ENCODE measurements at regions not wholly inside any gene's neighbourhood (a gene's known extent, or its start where the extent isn't known, plus 50 kb on each side); places are given as distances from the start of the nearest gene placed in this dataset.

DNA sequence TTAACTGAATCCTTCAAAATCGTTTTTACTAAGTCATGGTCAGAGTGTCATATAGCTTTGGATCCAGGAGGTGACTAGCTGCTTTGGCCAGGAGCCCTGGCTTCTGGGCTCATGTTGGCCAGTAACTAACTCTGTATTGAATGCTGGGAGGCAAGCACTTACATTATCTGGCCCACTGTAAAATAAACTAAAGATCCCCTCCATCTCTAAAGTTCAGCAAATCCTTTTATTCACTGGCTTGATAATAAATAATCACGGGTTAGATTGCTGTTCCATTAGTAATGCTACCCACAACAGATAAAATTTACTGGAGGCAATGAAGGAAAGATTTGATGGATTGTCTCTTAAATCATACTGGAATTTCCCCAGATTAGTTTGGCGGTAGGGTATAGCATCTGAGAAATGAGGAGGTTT lies 382.2 kb upstream of the TLE4 start:
- H3K4me1 ChIP-seq = no peaks in the 10 kb centered on the region
- H3K36me3 ChIP-seq = no peaks in the 10 kb centered on the region
- no peaks in the 10 kb centered on the region for H3K9me3 ChIP-seq
- TF ChIP-seq POLR2A (IDR thresholded peaks at IDR 0.05) (no peak), POLR2AphosphoS5 (IDR thresholded peaks at IDR 0.05) (no peak)
- TF ChIP-seq, protein P1, sequence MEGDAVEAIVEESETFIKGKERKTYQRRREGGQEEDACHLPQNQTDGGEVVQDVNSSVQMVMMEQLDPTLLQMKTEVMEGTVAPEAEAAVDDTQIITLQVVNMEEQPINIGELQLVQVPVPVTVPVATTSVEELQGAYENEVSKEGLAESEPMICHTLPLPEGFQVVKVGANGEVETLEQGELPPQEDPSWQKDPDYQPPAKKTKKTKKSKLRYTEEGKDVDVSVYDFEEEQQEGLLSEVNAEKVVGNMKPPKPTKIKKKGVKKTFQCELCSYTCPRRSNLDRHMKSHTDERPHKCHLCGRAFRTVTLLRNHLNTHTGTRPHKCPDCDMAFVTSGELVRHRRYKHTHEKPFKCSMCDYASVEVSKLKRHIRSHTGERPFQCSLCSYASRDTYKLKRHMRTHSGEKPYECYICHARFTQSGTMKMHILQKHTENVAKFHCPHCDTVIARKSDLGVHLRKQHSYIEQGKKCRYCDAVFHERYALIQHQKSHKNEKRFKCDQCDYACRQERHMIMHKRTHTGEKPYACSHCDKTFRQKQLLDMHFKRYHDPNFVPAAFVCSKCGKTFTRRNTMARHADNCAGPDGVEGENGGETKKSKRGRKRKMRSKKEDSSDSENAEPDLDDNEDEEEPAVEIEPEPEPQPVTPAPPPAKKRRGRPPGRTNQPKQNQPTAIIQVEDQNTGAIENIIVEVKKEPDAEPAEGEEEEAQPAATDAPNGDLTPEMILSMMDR (IDR thresholded peaks at IDR 0.05) = no peak
- H3K27ac ChIP-seq = no peak overlapping the region
- DNase-seq (ENCODE audit: low spot score in 2 of 2) = no peak
- intact Hi-C loops (cut with DNase I; ENCODE audit: low total_unique reads) = no loop called here
- no peaks in the 10 kb centered on the region for H3K27me3 ChIP-seq
- H3K4me3 ChIP-seq = no peak overlapping the region

DNA sequence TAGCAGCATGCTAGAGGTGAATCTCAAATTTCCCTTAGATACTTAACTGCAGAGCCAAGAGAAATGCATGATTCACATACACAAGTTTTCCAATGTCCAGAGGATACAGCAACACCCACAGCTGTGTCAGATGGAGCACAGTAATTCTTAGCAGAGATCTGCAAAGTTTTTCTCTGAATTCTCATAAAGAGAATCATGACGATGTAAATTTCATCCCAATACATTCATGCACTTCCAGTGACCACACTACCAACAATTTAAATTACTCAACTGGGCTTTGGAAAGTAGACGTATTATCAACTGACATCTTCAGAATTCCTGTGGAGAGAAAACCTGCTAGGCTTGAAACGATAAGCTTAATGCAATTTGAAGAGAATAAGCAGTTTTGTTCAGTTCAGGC lies 378.8 kb upstream of the TLE4 start:
- no peaks in the 10 kb centered on the region for H3K9me3 ChIP-seq
- DNase-seq (ENCODE audit: low spot score in 2 of 2) = no peak
- H3K27ac ChIP-seq = no peak overlapping the region
- no peaks in the 10 kb centered on the region for H3K27me3 ChIP-seq
- intact Hi-C loops (cut with DNase I; ENCODE audit: low total_unique reads) = no loop called here
- TF ChIP-seq, protein P1 (IDR thresholded peaks at IDR 0.05) = no peak
- no peak for TF ChIP-seq POLR2AphosphoS5 (IDR thresholded peaks at IDR 0.05)
- no peaks in the 10 kb centered on the region for H3K36me3 ChIP-seq
- H3K4me3 ChIP-seq = no peak overlapping the region
- H3K4me1 ChIP-seq = no peaks in the 10 kb centered on the region

DNA sequence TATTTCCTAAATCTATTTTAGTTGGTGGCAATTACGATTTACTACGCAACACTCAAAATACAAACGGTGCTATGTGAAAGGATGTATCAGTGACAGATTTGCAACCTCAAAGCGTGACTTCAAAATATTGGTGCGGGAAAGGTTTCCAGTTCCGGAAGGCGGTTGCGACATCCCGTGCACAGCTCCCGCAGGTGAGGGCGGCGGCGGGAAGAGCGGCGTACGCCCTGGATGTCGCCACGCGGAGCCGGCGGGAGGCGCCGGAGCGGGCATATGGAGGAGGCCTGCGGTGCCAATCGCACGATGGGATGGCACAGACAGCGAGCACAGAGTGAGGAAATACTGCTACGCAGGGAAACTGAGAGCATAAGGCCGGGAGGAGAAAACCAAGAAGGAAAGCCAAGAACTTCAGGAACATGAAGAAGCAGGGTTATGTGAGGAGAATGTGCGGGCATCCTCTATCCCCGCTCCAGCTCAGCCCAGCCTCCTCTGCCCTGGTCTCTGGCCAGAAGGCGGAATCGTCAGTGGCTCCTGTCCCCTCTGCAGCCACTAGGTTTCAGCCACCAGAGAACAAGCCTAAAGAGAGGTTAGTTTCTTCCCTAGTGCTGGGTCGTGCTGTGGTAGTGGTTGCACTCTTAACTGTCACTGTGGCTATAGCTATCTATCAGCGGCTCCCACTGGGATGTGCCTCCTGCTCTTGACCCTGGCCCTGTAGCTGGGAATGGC lies 378.1 kb upstream of the TLE4 start:
- H3K27me3 ChIP-seq = no peaks in the 10 kb centered on the region
- intact Hi-C loops (cut with DNase I; ENCODE audit: low total_unique reads) = no loop called here
- H3K4me1 ChIP-seq = no peaks in the 10 kb centered on the region
- no peak for DNase-seq (ENCODE audit: low spot score in 2 of 2)
- H3K4me3 ChIP-seq = no peak overlapping the region
- no peaks in the 10 kb centered on the region for H3K36me3 ChIP-seq
- H3K9me3 ChIP-seq = no peaks in the 10 kb centered on the region
- H3K27ac ChIP-seq = no peak overlapping the region
- TF ChIP-seq POLR2A (IDR thresholded peaks at IDR 0.05) (no peak), POLR2AphosphoS5 (IDR thresholded peaks at IDR 0.05) (no peak)
- TF ChIP-seq, protein P1 (IDR thresholded peaks at IDR 0.05) = no peak

DNA sequence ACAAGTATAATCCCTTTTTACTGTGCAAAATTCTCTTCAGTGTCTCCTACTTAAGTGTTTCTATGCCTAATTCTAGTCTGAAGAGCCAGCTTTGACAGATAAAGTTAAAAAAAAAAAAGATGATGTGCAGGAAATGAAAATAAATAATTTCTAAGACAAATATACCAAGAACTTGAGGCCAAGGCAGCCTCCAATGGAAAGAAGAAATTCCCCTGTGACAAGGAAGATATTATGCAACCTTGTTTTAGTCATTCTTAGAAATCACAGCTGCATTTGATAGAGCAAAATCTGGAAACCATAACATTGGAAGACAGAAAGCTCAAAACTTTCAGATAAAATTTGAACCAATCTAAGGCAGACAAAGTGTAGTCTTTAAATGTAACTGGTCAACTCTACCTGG lies 375.9 kb upstream of the TLE4 start:
- no peak overlapping the region for H3K27ac ChIP-seq

DNA sequence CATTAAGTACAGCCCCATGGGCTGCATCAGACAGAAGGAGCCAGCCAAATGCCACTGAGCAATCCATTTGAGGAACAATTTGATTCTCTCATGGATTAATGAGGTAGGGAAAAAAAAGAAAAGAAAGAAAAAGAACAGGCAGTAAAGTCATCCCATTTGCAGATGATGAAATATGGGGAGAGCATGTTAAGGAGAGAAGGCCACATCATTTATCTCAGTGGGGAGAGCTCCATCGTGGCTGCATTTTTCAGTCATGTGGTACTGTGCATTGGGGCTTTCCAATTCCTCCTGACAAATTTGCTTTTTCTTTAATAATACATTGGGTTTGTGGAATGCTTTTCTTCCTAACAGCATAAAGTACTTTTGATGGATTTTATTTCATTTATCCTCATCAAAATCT lies 375.2 kb upstream of the TLE4 start:
- H3K27ac ChIP-seq = no peak overlapping the region
- no peaks in the 10 kb centered on the region for H3K9me3 ChIP-seq
- H3K4me3 ChIP-seq = no peak overlapping the region
- intact Hi-C loops (cut with DNase I; ENCODE audit: low total_unique reads) = no loop called here
- no peak for DNase-seq (ENCODE audit: low spot score in 2 of 2)
- no peaks in the 10 kb centered on the region for H3K27me3 ChIP-seq
- H3K4me1 ChIP-seq = no peaks in the 10 kb centered on the region
- no peak for TF ChIP-seq POLR2A (IDR thresholded peaks at IDR 0.05)
- no peak for TF ChIP-seq POLR2AphosphoS5 (IDR thresholded peaks at IDR 0.05)
- TF ChIP-seq, protein P1 (IDR thresholded peaks at IDR 0.05) = no peak
- H3K36me3 ChIP-seq = no peaks in the 10 kb centered on the region

More for the DNA sequence above, 375.9 kb upstream of the TLE4 start:
- no peak overlapping the region for H3K4me3 ChIP-seq
- DNase-seq (ENCODE audit: low spot score in 2 of 2) = no peak
- intact Hi-C loops (cut with DNase I; ENCODE audit: low total_unique reads) = no loop called here
- H3K27me3 ChIP-seq = no peaks in the 10 kb centered on the region
- no peaks in the 10 kb centered on the region for H3K36me3 ChIP-seq
- no peaks in the 10 kb centered on the region for H3K9me3 ChIP-seq
- no peak for TF ChIP-seq POLR2A (IDR thresholded peaks at IDR 0.05)
- TF ChIP-seq, protein P1 (IDR thresholded peaks at IDR 0.05) = no peak
- no peak for TF ChIP-seq POLR2AphosphoS5 (IDR thresholded peaks at IDR 0.05)
- H3K4me1 ChIP-seq = no peaks in the 10 kb centered on the region

All from breast epithelium (tissue), 4 donors.